ENCODE measurements at regions not wholly inside any gene's neighbourhood (a gene's known extent, or its start where the extent isn't known, plus 50 kb on each side); places are given as distances from the start of the nearest gene placed in this dataset.

DNA sequence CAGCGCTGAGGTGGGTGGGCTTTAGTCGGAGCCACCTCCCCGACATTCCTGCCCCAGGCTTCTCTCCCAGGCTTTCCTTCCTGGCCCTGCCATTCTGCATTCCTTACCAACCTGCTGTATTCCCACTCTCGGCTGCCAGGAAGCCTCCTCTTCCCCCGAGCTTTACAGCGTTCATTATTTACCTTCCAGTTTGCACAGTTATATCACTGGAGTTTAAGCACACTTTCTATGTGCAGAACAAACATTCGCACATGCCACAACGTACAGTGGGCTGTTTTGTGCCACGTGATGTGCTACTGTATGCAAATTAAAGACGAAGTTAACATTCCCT, 246.3 kb downstream of the SOX11 start:
- TF ChIP-seq POLR2AphosphoS5 (IDR thresholded peaks at IDR 0.05; ENCODE audit: low read depth, low read length) = no peak
- TF ChIP-seq, protein P1, sequence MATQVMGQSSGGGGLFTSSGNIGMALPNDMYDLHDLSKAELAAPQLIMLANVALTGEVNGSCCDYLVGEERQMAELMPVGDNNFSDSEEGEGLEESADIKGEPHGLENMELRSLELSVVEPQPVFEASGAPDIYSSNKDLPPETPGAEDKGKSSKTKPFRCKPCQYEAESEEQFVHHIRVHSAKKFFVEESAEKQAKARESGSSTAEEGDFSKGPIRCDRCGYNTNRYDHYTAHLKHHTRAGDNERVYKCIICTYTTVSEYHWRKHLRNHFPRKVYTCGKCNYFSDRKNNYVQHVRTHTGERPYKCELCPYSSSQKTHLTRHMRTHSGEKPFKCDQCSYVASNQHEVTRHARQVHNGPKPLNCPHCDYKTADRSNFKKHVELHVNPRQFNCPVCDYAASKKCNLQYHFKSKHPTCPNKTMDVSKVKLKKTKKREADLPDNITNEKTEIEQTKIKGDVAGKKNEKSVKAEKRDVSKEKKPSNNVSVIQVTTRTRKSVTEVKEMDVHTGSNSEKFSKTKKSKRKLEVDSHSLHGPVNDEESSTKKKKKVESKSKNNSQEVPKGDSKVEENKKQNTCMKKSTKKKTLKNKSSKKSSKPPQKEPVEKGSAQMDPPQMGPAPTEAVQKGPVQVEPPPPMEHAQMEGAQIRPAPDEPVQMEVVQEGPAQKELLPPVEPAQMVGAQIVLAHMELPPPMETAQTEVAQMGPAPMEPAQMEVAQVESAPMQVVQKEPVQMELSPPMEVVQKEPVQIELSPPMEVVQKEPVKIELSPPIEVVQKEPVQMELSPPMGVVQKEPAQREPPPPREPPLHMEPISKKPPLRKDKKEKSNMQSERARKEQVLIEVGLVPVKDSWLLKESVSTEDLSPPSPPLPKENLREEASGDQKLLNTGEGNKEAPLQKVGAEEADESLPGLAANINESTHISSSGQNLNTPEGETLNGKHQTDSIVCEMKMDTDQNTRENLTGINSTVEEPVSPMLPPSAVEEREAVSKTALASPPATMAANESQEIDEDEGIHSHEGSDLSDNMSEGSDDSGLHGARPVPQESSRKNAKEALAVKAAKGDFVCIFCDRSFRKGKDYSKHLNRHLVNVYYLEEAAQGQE (IDR thresholded peaks at IDR 0.05; ENCODE audit: insufficient read depth in 1 of 2, low read depth in 2 of 2, low read length in 2 of 2) = no peak

Data from PFSK-1 (cell line).